ENCODE measurements at regions not wholly inside any gene's neighbourhood (a gene's known extent, or its start where the extent isn't known, plus 50 kb on each side); places are given as distances from the start of the nearest gene placed in this dataset.

DNA sequence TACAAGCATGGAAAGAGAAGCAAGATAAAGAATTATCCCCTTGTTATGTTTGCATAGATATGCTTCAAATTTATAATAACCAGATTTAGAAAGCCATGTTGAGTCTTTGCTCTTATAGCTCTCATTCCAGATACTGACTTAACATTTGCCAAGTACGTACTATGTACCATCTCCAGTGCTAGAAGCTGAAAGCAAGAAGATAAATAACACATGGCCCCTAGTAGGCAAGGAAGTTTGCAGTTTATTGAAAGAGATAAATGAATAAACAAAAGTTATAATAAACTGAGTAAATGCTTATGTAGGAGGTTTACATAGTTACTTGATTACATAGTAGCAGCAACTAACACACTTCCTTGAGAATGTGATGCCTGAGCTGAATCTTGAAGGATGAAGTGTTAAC, 628.4 kb downstream of the HINT1 start:
- no peak overlapping the region for H3K4me2 ChIP-seq (ENCODE audit: low read length)
- H3K27me3 ChIP-seq (ENCODE audit: insufficient read depth, low read length): no peaks in the 10 kb centered on the region
- no peaks in the 10 kb centered on the region for H3K36me3 ChIP-seq (ENCODE audit: insufficient read depth, low read length)
- H3K27ac ChIP-seq (ENCODE audit: low read depth, low read length, poor library complexity, severe bottlenecking): no peak overlapping the region
- H4K20me1 ChIP-seq (ENCODE audit: insufficient read depth, low read length): no peaks in the 10 kb centered on the region
- H3K9ac ChIP-seq (ENCODE audit: low read length): no peak overlapping the region
- H3K79me2 ChIP-seq (ENCODE audit: insufficient read depth, low read length): no peaks in the 10 kb centered on the region
- H3K9me3 ChIP-seq (ENCODE audit: low read length): no peaks in the 10 kb centered on the region
- no peaks in the 10 kb centered on the region for H3F3A ChIP-seq (ENCODE audit: insufficient read depth, low read length)
- no peaks in the 10 kb centered on the region for H3K9me2 ChIP-seq (ENCODE audit: low read depth, low read length)
- H2AFZ ChIP-seq (ENCODE audit: low read length): no peak overlapping the region
- TF ChIP-seq EZH2 (IDR thresholded peaks at IDR 0.05; ENCODE audit: borderline replicate concordance, low read length): no peak
- TF ChIP-seq, protein P1, sequence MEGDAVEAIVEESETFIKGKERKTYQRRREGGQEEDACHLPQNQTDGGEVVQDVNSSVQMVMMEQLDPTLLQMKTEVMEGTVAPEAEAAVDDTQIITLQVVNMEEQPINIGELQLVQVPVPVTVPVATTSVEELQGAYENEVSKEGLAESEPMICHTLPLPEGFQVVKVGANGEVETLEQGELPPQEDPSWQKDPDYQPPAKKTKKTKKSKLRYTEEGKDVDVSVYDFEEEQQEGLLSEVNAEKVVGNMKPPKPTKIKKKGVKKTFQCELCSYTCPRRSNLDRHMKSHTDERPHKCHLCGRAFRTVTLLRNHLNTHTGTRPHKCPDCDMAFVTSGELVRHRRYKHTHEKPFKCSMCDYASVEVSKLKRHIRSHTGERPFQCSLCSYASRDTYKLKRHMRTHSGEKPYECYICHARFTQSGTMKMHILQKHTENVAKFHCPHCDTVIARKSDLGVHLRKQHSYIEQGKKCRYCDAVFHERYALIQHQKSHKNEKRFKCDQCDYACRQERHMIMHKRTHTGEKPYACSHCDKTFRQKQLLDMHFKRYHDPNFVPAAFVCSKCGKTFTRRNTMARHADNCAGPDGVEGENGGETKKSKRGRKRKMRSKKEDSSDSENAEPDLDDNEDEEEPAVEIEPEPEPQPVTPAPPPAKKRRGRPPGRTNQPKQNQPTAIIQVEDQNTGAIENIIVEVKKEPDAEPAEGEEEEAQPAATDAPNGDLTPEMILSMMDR (IDR thresholded peaks at IDR 0.05; ENCODE audit: low read length): no peak
- no peak overlapping the region for H3K4me3 ChIP-seq (ENCODE audit: low read depth, low read length, poor library complexity, severe bottlenecking)
- no peaks in the 10 kb centered on the region for H3K4me1 ChIP-seq (ENCODE audit: insufficient read depth, low read length, severe bottlenecking)

DNA sequence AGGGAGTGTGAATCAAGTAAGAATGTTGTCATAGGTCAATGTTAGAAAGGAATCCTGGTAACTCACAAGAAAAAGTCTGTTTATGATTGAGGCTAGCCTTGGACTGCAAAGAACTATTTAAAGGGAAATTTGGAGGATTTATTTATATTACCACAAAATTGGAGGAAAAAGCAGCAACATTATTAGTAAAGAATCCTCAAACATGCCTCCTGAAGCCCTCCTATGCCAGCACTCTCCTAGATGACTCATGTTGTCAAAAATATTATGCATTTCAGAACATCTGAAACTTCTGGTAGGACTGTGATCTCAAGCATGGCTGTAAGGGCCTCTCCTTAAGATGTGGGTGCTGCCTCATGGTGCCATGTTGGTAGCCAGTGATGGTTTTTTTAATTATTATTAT, 628.5 kb downstream of the CHSY3 start:
- Histone ChIP-seq H3K9ac (ENCODE audit: low read length) (no peak overlapping the region), H2AFZ (ENCODE audit: low read length) (no peak overlapping the region), H3K27ac (ENCODE audit: low read depth, low read length, poor library complexity, severe bottlenecking) (no peak overlapping the region), H3K4me3 (ENCODE audit: low read depth, low read length, poor library complexity, severe bottlenecking) (no peak overlapping the region), H3K27me3 (ENCODE audit: insufficient read depth, low read length) (no peaks in the 10 kb centered on the region), H3K4me1 (ENCODE audit: insufficient read depth, low read length, severe bottlenecking) (no peaks in the 10 kb centered on the region), H3K9me2 (ENCODE audit: low read depth, low read length) (no peaks in the 10 kb centered on the region), H4K20me1 (ENCODE audit: insufficient read depth, low read length) (no peaks in the 10 kb centered on the region), H3F3A (ENCODE audit: insufficient read depth, low read length) (no peaks in the 10 kb centered on the region), H3K9me3 (ENCODE audit: low read length) (no peaks in the 10 kb centered on the region), H3K36me3 (ENCODE audit: insufficient read depth, low read length) (no peaks in the 10 kb centered on the region), H3K79me2 (ENCODE audit: insufficient read depth, low read length) (no peaks in the 10 kb centered on the region), H3K4me2 (ENCODE audit: low read length) (no peak overlapping the region)
- no peak for TF ChIP-seq EZH2 (IDR thresholded peaks at IDR 0.05; ENCODE audit: borderline replicate concordance, low read length)
- TF ChIP-seq, protein P1 (IDR thresholded peaks at IDR 0.05; ENCODE audit: low read length): no peak

DNA sequence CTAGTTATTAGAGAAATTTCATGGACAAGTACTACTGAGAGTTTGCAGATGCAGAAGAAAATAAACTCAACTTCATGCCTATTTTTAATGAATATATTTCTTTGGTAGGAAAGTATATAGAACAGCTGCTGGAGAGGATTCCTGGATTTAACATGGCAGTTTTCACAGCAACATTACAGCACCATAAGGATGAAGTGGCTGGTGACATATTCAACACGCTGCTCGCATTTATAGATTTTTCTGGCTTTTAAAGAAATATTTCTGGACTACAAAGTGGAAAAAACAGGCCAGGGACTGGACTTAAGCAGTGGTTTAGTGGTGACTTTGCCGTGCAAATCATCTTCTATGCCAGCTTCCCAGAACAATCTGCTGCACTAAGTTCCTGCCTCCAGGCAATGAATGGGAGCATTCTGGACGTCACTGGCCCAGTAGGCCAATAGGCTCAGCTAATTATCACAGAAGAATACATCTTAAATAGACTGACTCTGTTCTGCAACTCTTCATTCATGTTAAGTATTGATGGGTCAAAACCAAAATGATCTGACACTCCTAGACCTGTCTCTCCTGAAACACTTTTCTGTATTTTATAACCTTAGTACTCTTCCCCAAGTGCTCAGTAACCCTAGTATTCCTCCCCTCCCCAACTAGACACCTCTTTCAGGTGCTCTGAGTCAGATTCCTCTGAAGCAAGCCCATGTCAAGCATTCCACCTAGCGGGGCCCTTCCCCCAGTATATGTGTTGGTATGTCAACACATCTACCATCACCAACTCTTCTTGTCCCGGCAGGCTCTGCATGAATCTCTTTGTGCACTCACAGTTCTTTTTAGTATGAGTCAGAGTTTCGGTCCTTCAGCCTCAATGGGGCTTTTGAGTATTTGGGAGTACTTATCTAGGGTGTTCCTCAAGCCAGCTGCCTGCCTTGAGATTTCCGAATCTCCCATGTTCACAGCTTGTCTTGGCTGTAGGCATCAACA, 625.5 kb downstream of the CHSY3 start:
- no peak overlapping the region for H3K4me2 ChIP-seq (ENCODE audit: low read length)
- TF ChIP-seq EZH2 (IDR thresholded peaks at IDR 0.05; ENCODE audit: borderline replicate concordance, low read length): no peak
- TF ChIP-seq, protein P1 (IDR thresholded peaks at IDR 0.05; ENCODE audit: low read length): no peak
- H3K27me3 ChIP-seq (ENCODE audit: insufficient read depth, low read length): no peaks in the 10 kb centered on the region
- H3K4me1 ChIP-seq (ENCODE audit: insufficient read depth, low read length, severe bottlenecking): no peaks in the 10 kb centered on the region
- H3K9me3 ChIP-seq (ENCODE audit: low read length): no peaks in the 10 kb centered on the region
- H3K36me3 ChIP-seq (ENCODE audit: insufficient read depth, low read length): no peaks in the 10 kb centered on the region
- no peak overlapping the region for H3K4me3 ChIP-seq (ENCODE audit: low read depth, low read length, poor library complexity, severe bottlenecking)
- H3K79me2 ChIP-seq (ENCODE audit: insufficient read depth, low read length): no peaks in the 10 kb centered on the region
- no peak overlapping the region for H2AFZ ChIP-seq (ENCODE audit: low read length)
- H3K9ac ChIP-seq (ENCODE audit: low read length): no peak overlapping the region
- no peak overlapping the region for H3K27ac ChIP-seq (ENCODE audit: low read depth, low read length, poor library complexity, severe bottlenecking)
- no peaks in the 10 kb centered on the region for H3F3A ChIP-seq (ENCODE audit: insufficient read depth, low read length)
- no peaks in the 10 kb centered on the region for H4K20me1 ChIP-seq (ENCODE audit: insufficient read depth, low read length)
- H3K9me2 ChIP-seq (ENCODE audit: low read depth, low read length): no peaks in the 10 kb centered on the region
